DND-41 (cell line): ENCODE measurements at regions not wholly inside any gene's neighbourhood (a gene's known extent, or its start where the extent isn't known, plus 50 kb on each side); places are given as distances from the start of the nearest gene placed in this dataset.

Source experiments
- EZH2 ChIP-seq: IDR thresholded peaks from 3 replicates; pipeline ENCODE4 v1.6.1; 2012; ENCODE audit warnings: borderline replicate concordance, low read depth, mild to moderate bottlenecking, moderate library complexity, low read length, inconsistent platforms; ENCODE audit not compliant: severe bottlenecking
- TF ChIP-seq, protein P1 (sequence below): IDR thresholded peaks from 2 replicates; pipeline ENCODE4 v1.5.1; 2012; ENCODE audit warnings: borderline replicate concordance, low read length, moderate library complexity, mild to moderate bottlenecking; ENCODE audit not compliant: poor library complexity, severe bottlenecking; ENCODE audit errors: extremely low read depth

DNA sequence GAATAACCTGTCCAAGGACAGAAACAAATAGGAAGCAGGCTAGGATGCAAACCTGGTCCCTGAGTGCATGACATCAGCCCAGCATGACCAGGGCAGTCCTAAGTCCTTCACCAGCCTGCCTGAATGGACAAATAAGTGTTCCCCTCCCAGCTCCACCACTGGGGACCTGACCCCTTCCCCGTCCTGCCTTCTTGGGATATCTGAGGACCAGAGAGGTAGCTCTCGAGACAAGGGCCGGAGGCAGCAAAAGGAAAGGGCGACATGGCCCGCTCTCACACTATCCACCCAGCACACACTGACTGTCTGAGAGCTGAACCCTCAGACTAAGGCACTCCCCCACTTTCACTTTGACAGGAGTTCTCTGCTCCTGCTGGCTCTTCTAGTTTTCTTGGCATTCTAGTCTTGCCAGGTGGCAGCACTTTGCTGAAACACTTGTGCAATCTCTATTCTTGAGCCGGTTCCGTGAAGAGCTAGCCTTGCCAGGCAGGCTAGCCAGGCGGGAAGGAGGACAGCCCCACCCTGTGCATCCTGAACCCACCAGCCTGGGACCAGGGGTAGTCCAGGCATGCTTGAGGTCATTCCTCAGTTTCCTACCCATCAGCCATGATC lies 251.1 kb upstream of the RAB4A start:
- TF ChIP-seq, protein P1, sequence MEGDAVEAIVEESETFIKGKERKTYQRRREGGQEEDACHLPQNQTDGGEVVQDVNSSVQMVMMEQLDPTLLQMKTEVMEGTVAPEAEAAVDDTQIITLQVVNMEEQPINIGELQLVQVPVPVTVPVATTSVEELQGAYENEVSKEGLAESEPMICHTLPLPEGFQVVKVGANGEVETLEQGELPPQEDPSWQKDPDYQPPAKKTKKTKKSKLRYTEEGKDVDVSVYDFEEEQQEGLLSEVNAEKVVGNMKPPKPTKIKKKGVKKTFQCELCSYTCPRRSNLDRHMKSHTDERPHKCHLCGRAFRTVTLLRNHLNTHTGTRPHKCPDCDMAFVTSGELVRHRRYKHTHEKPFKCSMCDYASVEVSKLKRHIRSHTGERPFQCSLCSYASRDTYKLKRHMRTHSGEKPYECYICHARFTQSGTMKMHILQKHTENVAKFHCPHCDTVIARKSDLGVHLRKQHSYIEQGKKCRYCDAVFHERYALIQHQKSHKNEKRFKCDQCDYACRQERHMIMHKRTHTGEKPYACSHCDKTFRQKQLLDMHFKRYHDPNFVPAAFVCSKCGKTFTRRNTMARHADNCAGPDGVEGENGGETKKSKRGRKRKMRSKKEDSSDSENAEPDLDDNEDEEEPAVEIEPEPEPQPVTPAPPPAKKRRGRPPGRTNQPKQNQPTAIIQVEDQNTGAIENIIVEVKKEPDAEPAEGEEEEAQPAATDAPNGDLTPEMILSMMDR = no peak
- TF ChIP-seq EZH2 = no peak
